Activated CD4-positive, alpha-beta T cell treated with anti-CD3 and anti-CD28 coated beads for 48 hours (primary cell): ENCODE measurements at regions not wholly inside any gene's neighbourhood (a gene's known extent, or its start where the extent isn't known, plus 50 kb on each side); places are given as distances from the start of the nearest gene placed in this dataset.
"Not testable (repeated sequence)": the region's sequence is repeated elsewhere in the genome, so short reads cannot be mapped to it uniquely, and the experiment has no call there.

Experiments
- DNase-seq: peaks from one replicate; pipeline ENCODE4 v3.0.0-alpha.2; 2020

GRCh38 chr12:113726254-113726819 is 239.8 kb downstream of the RBM19 start:
- DNase-seq, result no peak

GRCh38 chr12:113725557-113725876 is 240.6 kb downstream of the RBM19 start:
- DNase-seq, result no peak

- DNase-seq, result no peak
These were observed 241.2 kb downstream of the RBM19 start for GRCh38 chr12:113724794-113725556.

- DNase-seq, result no peak
These were observed 242.5 kb downstream of the RBM19 start for GRCh38 chr12:113723631-113724030.

GRCh38 chr12:113722747-113723146 is 243.4 kb downstream of the RBM19 start:
- no peak for DNase-seq

- no peak for DNase-seq
These were observed 245.5 kb downstream of the RBM19 start for GRCh38 chr12:113720629-113721028.

- DNase-seq, result no peak
These were observed 246.1 kb downstream of the RBM19 start for GRCh38 chr12:113719911-113720591.

GRCh38 chr12:113713156-113713555 is 241.5 kb upstream of the LHX5 start:
- no peak for DNase-seq

GRCh38 chr12:113712481-113712880 is 240.8 kb upstream of the LHX5 start:
- DNase-seq, result no peak

- DNase-seq, result no peak
These were observed 238.5 kb upstream of the LHX5 start for GRCh38 chr12:113710216-113710615.

GRCh38 chr12:113709456-113709855 is 237.8 kb upstream of the LHX5 start:
- no peak for DNase-seq

- DNase-seq, result no peak
These were observed 231.2 kb upstream of the LHX5 start for GRCh38 chr12:113702836-113703235.

GRCh38 chr12:113702276-113702675 is 230.6 kb upstream of the LHX5 start:
- DNase-seq, result no peak

GRCh38 chr12:113700943-113701342 is 229.3 kb upstream of the LHX5 start:
- DNase-seq, result no peak

- not testable (repeated sequence) for DNase-seq
These were observed 228.3 kb upstream of the LHX5 start for GRCh38 chr12:113699984-113700383.

GRCh38 chr12:113698510-113698858 is 226.8 kb upstream of the LHX5 start:
- no peak for DNase-seq

GRCh38 chr12:113697651-113698509 is 226.2 kb upstream of the LHX5 start:
- no peak for DNase-seq

GRCh38 chr12:113697104-113697503 is 225.4 kb upstream of the LHX5 start:
- DNase-seq, result no peak

GRCh38 chr12:113693693-113694092 is 222.0 kb upstream of the LHX5 start:
- DNase-seq, result no peak

- DNase-seq, result no peak
These were observed 217.5 kb upstream of the LHX5 start for GRCh38 chr12:113689047-113689610.

- DNase-seq, result no peak
These were observed 216.6 kb upstream of the LHX5 start for GRCh38 chr12:113688313-113688712.

- DNase-seq, result no peak
These were observed 213.5 kb upstream of the LHX5 start for GRCh38 chr12:113684908-113685782.
